Upper lobe of left lung (tissue), 6 donors: ENCODE measurements at regions not wholly inside any gene's neighbourhood (a gene's known extent, or its start where the extent isn't known, plus 50 kb on each side); places are given as distances from the start of the nearest gene placed in this dataset.
"Not testable (repeated sequence)": the region's sequence is repeated elsewhere in the genome, so short reads cannot be mapped to it uniquely, and the experiment has no call there.

Source experiments
- ATAC-seq, 2 donors: fragments of 200-7000 bp; cut with Tn5 transposase; one replicate each; pipeline ENCODE4 v1.9.1; 2022; ENCODE audit warnings: mild to moderate bottlenecking in 2 of 2, moderate library complexity in 2 of 2; ENCODE audit not compliant: low FRiP score in 2 of 2
- DNase-seq, 2 donors: peaks; one replicate each; pipeline ENCODE4 v3.0.0-alpha.2; 2019 to 2020
- H3K27ac ChIP-seq, 4 donors: fragments of 200-600 bp; sonication (generic); one replicate each; pipeline ENCODE4 v1.5.1; 2016 to 2019
- H3K27me3 ChIP-seq, 4 donors: fragments of 200-600 bp; sonication (generic); one replicate each; pipeline ENCODE4 v1.5.1; 2017 to 2019
- H3K36me3 ChIP-seq, 4 donors: fragments of 200-600 bp; sonication (generic); one replicate each; pipeline ENCODE4 v1.5.1; 2016 to 2019
- H3K4me1 ChIP-seq, 4 donors: fragments of 200-600 bp; sonication (generic); one replicate each; pipeline ENCODE4 v1.5.1; 2018 to 2019
- H3K4me3 ChIP-seq, 4 donors: fragments of 200-600 bp; sonication (generic); one replicate each; pipeline ENCODE4 v1.5.1; 2017 to 2019; ENCODE audit warnings: mild to moderate bottlenecking in 2 of 4, moderate library complexity in 1 of 4
- H3K9me3 ChIP-seq, 4 donors: fragments of 200-600 bp; sonication (generic); one replicate each; pipeline ENCODE4 v1.5.1; 2018 to 2019
- CTCF ChIP-seq, 6 experiments: fragments of 450-650 bp in 4 of 6; fragments of 200-600 bp in 2 of 6; sonication (generic) in 2 of 6; IDR thresholded peaks; one replicate each; pipeline ENCODE4 v1.5.1; 2016 to 2019; ENCODE audit warnings: antibody characterized with exemption in 6 of 6
- EP300 ChIP-seq, 4 donors: sonication (generic); formaldehyde crosslinking; IDR thresholded peaks; one replicate each; pipeline ENCODE4 v1.5.1; 2017; ENCODE audit warnings: antibody characterized with exemption in 4 of 4, control low read depth in 2 of 4
- POLR2A ChIP-seq, 4 donors: fragments of 450-650 bp; IDR thresholded peaks; one replicate each; pipeline ENCODE4 v1.5.1; 2016 to 2017; ENCODE audit warnings: antibody characterized with exemption in 4 of 4, mild to moderate bottlenecking in 2 of 4
- POLR2AphosphoS5 ChIP-seq, 2 donors: sonication (generic); formaldehyde crosslinking; IDR thresholded peaks; one replicate each; pipeline ENCODE4 v1.5.1; 2017; ENCODE audit warnings: antibody characterized with exemption in 2 of 2
- WGBS, 2 donors: methylation state at CpG; one replicate each; pipeline ENCODE4 v1.1.5; 2017 to 2018; 5-methylcytosine and 5-hydroxymethylcytosine counted together
- donor health status: DM: no; HTN: no; CAD: no; lungs with moderate emphysema.
- donor health status: DM: no; HTN: yes; CAD: no; lungs with severe emphysema.

GRCh38 chr14:34297786-34298520 is 164.1 kb downstream of the SPTSSA start:
- Histone ChIP-seq H3K4me1 (no peaks in the 10 kb centered on the region), H3K36me3 (no peaks in the 10 kb centered on the region), H3K27me3 (no peaks in the 10 kb centered on the region), H3K27ac (no peak overlapping the region), H3K9me3 (no peaks in the 10 kb centered on the region), H3K4me3 (no peak overlapping the region)
- WGBS, 2 donors = 58 to 60% methylated on average over 6 of the region's 6 CpGs
- TF ChIP-seq CTCF (IDR thresholded peaks at IDR 0.05) = no peak
- no peak for TF ChIP-seq POLR2A (IDR thresholded peaks at IDR 0.05)
- TF ChIP-seq EP300 (IDR thresholded peaks at IDR 0.05) = no peak
- TF ChIP-seq POLR2AphosphoS5 (IDR thresholded peaks at IDR 0.05) = no peak
- ATAC-seq (no peak), DNase-seq (no peak)

GRCh38 chr14:34283590-34283989 is 178.4 kb downstream of the SPTSSA start:
- no peaks in the 10 kb centered on the region for H3K27me3 ChIP-seq
- peaks cover 0 to 3% (median 0%) of the 10 kb centered on the region in 4 donors for H3K9me3 ChIP-seq
- no peak overlapping the region for H3K4me3 ChIP-seq
- TF ChIP-seq POLR2A (IDR thresholded peaks at IDR 0.05) (no peak), EP300 (IDR thresholded peaks at IDR 0.05) (no peak), CTCF (IDR thresholded peaks at IDR 0.05) (no peak), POLR2AphosphoS5 (IDR thresholded peaks at IDR 0.05) (no peak)
- H3K4me1 ChIP-seq = no peaks in the 10 kb centered on the region
- no peaks in the 10 kb centered on the region for H3K36me3 ChIP-seq
- no peak overlapping the region for H3K27ac ChIP-seq
- ATAC-seq (no peak), DNase-seq (no peak)

GRCh38 chr14:34277191-34277590 is 184.8 kb downstream of the SPTSSA start:
- TF ChIP-seq POLR2AphosphoS5 (IDR thresholded peaks at IDR 0.05) (no peak), CTCF (IDR thresholded peaks at IDR 0.05) (no peak), EP300 (IDR thresholded peaks at IDR 0.05) (no peak), POLR2A (IDR thresholded peaks at IDR 0.05) (no peak)
- peaks cover 0 to 3% (median 0%) of the 10 kb centered on the region in 4 donors for H3K9me3 ChIP-seq

GRCh38 chr14:34275530-34275929 is 186.5 kb downstream of the SPTSSA start:
- TF ChIP-seq CTCF (IDR thresholded peaks at IDR 0.05) (no peak), POLR2A (IDR thresholded peaks at IDR 0.05) (no peak), EP300 (IDR thresholded peaks at IDR 0.05) (no peak), POLR2AphosphoS5 (IDR thresholded peaks at IDR 0.05) (no peak)
- Histone ChIP-seq H3K4me3 (no peak overlapping the region), H3K4me1 (no peaks in the 10 kb centered on the region), H3K27me3 (no peaks in the 10 kb centered on the region), H3K27ac (no peak overlapping the region), H3K36me3 (no peaks in the 10 kb centered on the region), H3K9me3 (no peaks in the 10 kb centered on the region)
- 67 to 83% methylated on average over 1 of the region's 1 CpG for WGBS, 2 donors
- ATAC-seq (no peak), DNase-seq (no peak)

More at GRCh38 chr14:34277191-34277590, 184.8 kb downstream of the SPTSSA start:
- Histone ChIP-seq H3K27ac (no peak overlapping the region), H3K36me3 (no peaks in the 10 kb centered on the region), H3K4me3 (no peak overlapping the region), H3K27me3 (no peaks in the 10 kb centered on the region), H3K4me1 (no peaks in the 10 kb centered on the region)
- ATAC-seq (no peak), DNase-seq (no peak)

GRCh38 chr14:34275078-34275477 is 187.0 kb downstream of the SPTSSA start:
- H3K27ac ChIP-seq = no peak overlapping the region
- no peak for DNase-seq
- TF ChIP-seq POLR2A (IDR thresholded peaks at IDR 0.05) (no peak), CTCF (IDR thresholded peaks at IDR 0.05) (no peak), EP300 (IDR thresholded peaks at IDR 0.05) (no peak), POLR2AphosphoS5 (IDR thresholded peaks at IDR 0.05) (no peak)
- H3K9me3 ChIP-seq = no peaks in the 10 kb centered on the region
- no peaks in the 10 kb centered on the region for H3K36me3 ChIP-seq
- no peak overlapping the region for H3K4me3 ChIP-seq
- ATAC-seq = no peak
- 83 to 85% methylated on average over 4 of the region's 4 CpGs for WGBS, 2 donors
- no peaks in the 10 kb centered on the region for H3K27me3 ChIP-seq
- no peaks in the 10 kb centered on the region for H3K4me1 ChIP-seq

- not testable (repeated sequence) for H3K27ac ChIP-seq, H3K4me1 ChIP-seq, ATAC-seq, DNase-seq, H3K36me3 ChIP-seq, H3K4me3 ChIP-seq, H3K27me3 ChIP-seq, H3K9me3 ChIP-seq
- WGBS, 2 donors = 91 to 100% methylated on average over 2 to 3 of the region's 4 CpGs
These were observed 188.3 kb downstream of the SPTSSA start for GRCh38 chr14:34273716-34274115.
